ENCODE measurements at regions not wholly inside any gene's neighbourhood (a gene's known extent, or its start where the extent isn't known, plus 50 kb on each side); places are given as distances from the start of the nearest gene placed in this dataset.

GRCh38 chrX:16039834-16040233 is 83.5 kb upstream of the GRPR start:
- H3K36me3 ChIP-seq (ENCODE audit: insufficient read depth, insufficient read length, low read length): no peaks in the 10 kb centered on the region
- H3K9me3 ChIP-seq (ENCODE audit: insufficient read depth, low read length): peaks cover 13% of the 10 kb centered on the region; the same call in 1 of the 2 replicates
- H3K9ac ChIP-seq (ENCODE audit: insufficient read length, low read depth): no peak overlapping the region
- no peak overlapping the region for H3K4me3 ChIP-seq (ENCODE audit: insufficient read length, low read depth)
- no peaks in the 10 kb centered on the region for H3K27me3 ChIP-seq (ENCODE audit: insufficient read depth, insufficient read length)
- TF ChIP-seq SUZ12 (IDR thresholded peaks at IDR 0.05; ENCODE audit: extremely low read depth, insufficient read depth, insufficient read length) (no peak), ZNF274 (IDR thresholded peaks at IDR 0.05; ENCODE audit: low read depth, low read length) (no peak)
- H3K4me1 ChIP-seq (ENCODE audit: insufficient read depth, insufficient read length): no peaks in the 10 kb centered on the region
- DNase-seq (ENCODE audit: low read depth, low spot score): no peak

GRCh38 chrX:16039363-16039762 is 84.0 kb upstream of the GRPR start:
- Histone ChIP-seq H3K9me3 (ENCODE audit: insufficient read depth, low read length) (peaks cover 13% of the 10 kb centered on the region; the same call in 1 of the 2 replicates), H3K4me3 (ENCODE audit: insufficient read length, low read depth) (no peak overlapping the region), H3K27me3 (ENCODE audit: insufficient read depth, insufficient read length) (no peaks in the 10 kb centered on the region), H3K4me1 (ENCODE audit: insufficient read depth, insufficient read length) (no peaks in the 10 kb centered on the region), H3K36me3 (ENCODE audit: insufficient read depth, insufficient read length, low read length) (no peaks in the 10 kb centered on the region), H3K9ac (ENCODE audit: insufficient read length, low read depth) (no peak overlapping the region)
- TF ChIP-seq YY1 (IDR thresholded peaks at IDR 0.05; ENCODE audit: insufficient read depth, insufficient read length) (no peak), SUZ12 (IDR thresholded peaks at IDR 0.05; ENCODE audit: extremely low read depth, insufficient read depth, insufficient read length) (no peak), ZNF274 (IDR thresholded peaks at IDR 0.05; ENCODE audit: low read depth, low read length) (no peak)
- no peak for DNase-seq (ENCODE audit: low read depth, low spot score)

DNA sequence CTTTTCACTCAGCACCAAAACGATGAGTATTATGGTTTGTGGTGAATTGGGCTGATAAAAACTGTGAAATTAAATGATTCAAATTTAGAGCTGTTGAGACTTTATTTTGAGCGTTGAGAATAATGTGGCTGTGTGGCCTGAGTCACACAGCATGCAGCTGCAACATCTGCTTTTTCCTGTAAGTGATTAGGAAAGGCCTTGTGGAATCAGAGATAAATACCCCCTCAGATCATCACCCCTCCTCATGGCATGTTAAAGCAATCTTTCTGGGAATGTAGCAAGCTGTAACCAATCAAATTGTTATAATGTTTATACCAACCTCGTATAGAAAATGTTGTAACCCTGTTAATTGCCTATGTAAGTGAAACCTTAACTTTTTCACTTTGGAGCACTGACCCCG is 90.0 kb upstream of the GRPR start:
- no peaks in the 10 kb centered on the region for H3K27me3 ChIP-seq (ENCODE audit: insufficient read depth, insufficient read length)
- no peaks in the 10 kb centered on the region for H3K4me1 ChIP-seq (ENCODE audit: insufficient read depth, insufficient read length)
- no peaks in the 10 kb centered on the region for H3K36me3 ChIP-seq (ENCODE audit: insufficient read depth, insufficient read length, low read length)
- DNase-seq (ENCODE audit: low read depth, low spot score): no peak
- no peak overlapping the region for H3K9ac ChIP-seq (ENCODE audit: insufficient read length, low read depth)
- H3K4me3 ChIP-seq (ENCODE audit: insufficient read length, low read depth): no peak overlapping the region
- H3K9me3 ChIP-seq (ENCODE audit: insufficient read depth, low read length): peaks cover 6% of the 10 kb centered on the region; the same call in 1 of the 2 replicates
- no peak for TF ChIP-seq SUZ12 (IDR thresholded peaks at IDR 0.05; ENCODE audit: extremely low read depth, insufficient read depth, insufficient read length)

- Histone ChIP-seq H3K9ac (ENCODE audit: insufficient read length, low read depth) (no peak overlapping the region), H3K4me3 (ENCODE audit: insufficient read length, low read depth) (no peak overlapping the region), H3K27me3 (ENCODE audit: insufficient read depth, insufficient read length) (no peaks in the 10 kb centered on the region), H3K9me3 (ENCODE audit: insufficient read depth, low read length) (no peaks in the 10 kb centered on the region), H3K4me1 (ENCODE audit: insufficient read depth, insufficient read length) (no peaks in the 10 kb centered on the region), H3K36me3 (ENCODE audit: insufficient read depth, insufficient read length, low read length) (no peaks in the 10 kb centered on the region)
- no peak for TF ChIP-seq YY1 (IDR thresholded peaks at IDR 0.05; ENCODE audit: insufficient read depth, insufficient read length)
- no peak for TF ChIP-seq SUZ12 (IDR thresholded peaks at IDR 0.05; ENCODE audit: extremely low read depth, insufficient read depth, insufficient read length)
- no peak for TF ChIP-seq ZNF274 (IDR thresholded peaks at IDR 0.05; ENCODE audit: low read depth, low read length)
- no peak for DNase-seq (ENCODE audit: low read depth, low spot score)
Observed at GRCh38 chrX:16028576-16028975, 94.8 kb upstream of the GRPR start.

GRCh38 chrX:16023790-16024734 is 99.3 kb upstream of the GRPR start:
- Histone ChIP-seq H3K4me1 (ENCODE audit: insufficient read depth, insufficient read length) (no peaks in the 10 kb centered on the region), H3K4me3 (ENCODE audit: insufficient read length, low read depth) (no peak overlapping the region), H3K9me3 (ENCODE audit: insufficient read depth, low read length) (peaks cover 6% of the 10 kb centered on the region), H3K36me3 (ENCODE audit: insufficient read depth, insufficient read length, low read length) (no peaks in the 10 kb centered on the region), H3K27me3 (ENCODE audit: insufficient read depth, insufficient read length) (no peaks in the 10 kb centered on the region), H3K9ac (ENCODE audit: insufficient read length, low read depth) (no peak overlapping the region)
- no peak for DNase-seq (ENCODE audit: low read depth, low spot score)
- TF ChIP-seq SUZ12 (IDR thresholded peaks at IDR 0.05; ENCODE audit: extremely low read depth, insufficient read depth, insufficient read length) (no peak), ZNF274 (IDR thresholded peaks at IDR 0.05; ENCODE audit: low read depth, low read length) (no peak), YY1 (IDR thresholded peaks at IDR 0.05; ENCODE audit: insufficient read depth, insufficient read length) (no peak)

- H3K36me3 ChIP-seq (ENCODE audit: insufficient read depth, insufficient read length, low read length): no peaks in the 10 kb centered on the region
- TF ChIP-seq SUZ12 (IDR thresholded peaks at IDR 0.05; ENCODE audit: extremely low read depth, insufficient read depth, insufficient read length): no peak
- TF ChIP-seq YY1 (IDR thresholded peaks at IDR 0.05; ENCODE audit: insufficient read depth, insufficient read length): no peak
- no peak for TF ChIP-seq ZNF274 (IDR thresholded peaks at IDR 0.05; ENCODE audit: low read depth, low read length)
- H3K27me3 ChIP-seq (ENCODE audit: insufficient read depth, insufficient read length): no peaks in the 10 kb centered on the region
- H3K4me3 ChIP-seq (ENCODE audit: insufficient read length, low read depth): no peak overlapping the region
- no peak for DNase-seq (ENCODE audit: low read depth, low spot score)
- no peak overlapping the region for H3K9ac ChIP-seq (ENCODE audit: insufficient read length, low read depth)
- H3K9me3 ChIP-seq (ENCODE audit: insufficient read depth, low read length): peaks cover 6% of the 10 kb centered on the region
- H3K4me1 ChIP-seq (ENCODE audit: insufficient read depth, insufficient read length): no peaks in the 10 kb centered on the region
Observed at GRCh38 chrX:16022580-16023200, 100.7 kb upstream of the GRPR start.

DNA sequence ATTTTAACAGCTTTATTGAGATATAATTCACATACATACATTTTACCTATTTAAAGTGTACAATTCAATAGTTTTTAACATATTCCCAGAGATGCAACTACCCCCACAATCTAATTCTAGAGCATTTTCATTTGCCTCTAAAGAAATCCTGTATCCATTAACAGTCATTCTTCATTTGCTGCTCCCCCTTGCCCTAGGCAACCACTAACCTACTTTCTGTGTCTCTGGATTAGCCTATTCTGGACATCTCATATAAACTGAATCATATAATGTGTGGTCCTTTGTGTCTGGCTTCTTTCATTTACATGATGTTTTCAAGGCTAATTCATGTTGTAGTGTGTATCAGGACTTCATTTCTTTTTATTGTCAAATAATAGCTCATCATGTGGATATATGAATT is 105.1 kb upstream of the GRPR start:
- no peak for DNase-seq (ENCODE audit: low read depth, low spot score)
- Histone ChIP-seq H3K36me3 (ENCODE audit: insufficient read depth, insufficient read length, low read length) (no peaks in the 10 kb centered on the region), H3K4me3 (ENCODE audit: insufficient read length, low read depth) (no peak overlapping the region), H3K27me3 (ENCODE audit: insufficient read depth, insufficient read length) (no peaks in the 10 kb centered on the region), H3K9me3 (ENCODE audit: insufficient read depth, low read length) (peaks cover 6% of the 10 kb centered on the region), H3K9ac (ENCODE audit: insufficient read length, low read depth) (no peak overlapping the region), H3K4me1 (ENCODE audit: insufficient read depth, insufficient read length) (no peaks in the 10 kb centered on the region)
- no peak for TF ChIP-seq ZNF274 (IDR thresholded peaks at IDR 0.05; ENCODE audit: low read depth, low read length)
- no peak for TF ChIP-seq YY1 (IDR thresholded peaks at IDR 0.05; ENCODE audit: insufficient read depth, insufficient read length)
- TF ChIP-seq SUZ12 (IDR thresholded peaks at IDR 0.05; ENCODE audit: extremely low read depth, insufficient read depth, insufficient read length): no peak
